Myocyte (in vitro differentiated cells): ENCODE measurements at regions not wholly inside any gene's neighbourhood (a gene's known extent, or its start where the extent isn't known, plus 50 kb on each side); places are given as distances from the start of the nearest gene placed in this dataset.

ENCODE experiments used
- DNase-seq: peaks from one replicate; pipeline ENCODE4 v3.0.0-alpha.2; 2012; ENCODE audit warnings: low read depth

DNA sequence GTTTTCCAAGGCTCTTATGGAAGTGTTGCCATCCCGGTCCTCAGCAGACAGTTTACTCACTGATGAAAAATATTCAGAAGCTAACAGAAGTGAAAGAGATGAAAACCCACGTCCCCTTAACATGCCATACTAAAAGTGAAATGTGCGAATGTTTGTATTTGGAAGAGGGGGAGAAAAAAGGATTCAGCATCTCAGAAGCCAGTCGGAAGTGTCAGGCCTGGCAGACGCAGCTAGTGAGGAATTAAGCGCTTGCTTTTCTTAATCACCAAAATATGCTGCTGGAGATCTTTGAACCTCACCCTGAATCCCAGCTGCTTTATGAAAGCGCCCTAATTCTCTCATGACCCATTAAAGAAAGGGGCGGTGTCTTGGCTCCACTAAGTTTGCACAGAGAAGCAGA is 653.7 kb downstream of the DCDC2C start:
- DNase-seq = no peak

DNA sequence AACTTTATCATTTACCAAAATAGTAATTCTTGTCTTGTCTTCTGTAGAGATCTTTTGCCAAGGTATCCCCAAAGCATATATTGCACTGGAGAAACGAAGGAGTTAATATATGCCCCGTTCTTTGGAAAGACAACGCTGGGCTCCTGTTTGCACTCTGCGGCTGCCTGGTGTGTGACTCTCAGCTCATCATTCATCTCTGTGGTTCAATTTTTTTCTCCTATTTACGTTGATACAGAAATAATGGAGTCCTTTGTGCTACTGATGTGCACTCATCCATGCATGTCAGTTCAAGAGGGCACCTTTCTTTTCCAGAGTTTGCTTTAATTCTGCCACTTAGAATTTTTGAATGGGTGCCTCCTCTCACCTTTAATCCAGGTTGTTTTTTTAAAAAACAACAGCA is 655.5 kb downstream of the DCDC2C start:
- no peak for DNase-seq

DNA sequence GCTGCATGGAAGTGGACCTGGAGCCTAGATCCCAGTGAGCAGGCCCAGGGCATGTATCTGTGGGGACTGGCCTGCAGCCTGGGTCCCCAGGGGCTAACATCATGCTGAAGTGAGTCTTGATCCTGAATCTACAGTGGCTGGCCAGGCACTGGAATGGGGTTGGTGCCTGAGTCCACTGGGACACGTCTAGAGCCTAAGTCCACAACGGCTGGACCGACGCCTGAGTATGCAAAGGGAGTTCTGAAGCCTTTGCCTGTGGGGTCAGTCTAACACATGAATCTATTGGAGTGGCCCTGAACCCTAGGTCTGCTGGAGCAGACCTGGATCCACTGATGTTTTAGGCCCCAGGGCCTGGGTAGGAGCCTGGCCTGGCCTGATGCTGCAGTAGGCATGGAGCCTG is 665.5 kb downstream of the DCDC2C start:
- no peak for DNase-seq

DNA sequence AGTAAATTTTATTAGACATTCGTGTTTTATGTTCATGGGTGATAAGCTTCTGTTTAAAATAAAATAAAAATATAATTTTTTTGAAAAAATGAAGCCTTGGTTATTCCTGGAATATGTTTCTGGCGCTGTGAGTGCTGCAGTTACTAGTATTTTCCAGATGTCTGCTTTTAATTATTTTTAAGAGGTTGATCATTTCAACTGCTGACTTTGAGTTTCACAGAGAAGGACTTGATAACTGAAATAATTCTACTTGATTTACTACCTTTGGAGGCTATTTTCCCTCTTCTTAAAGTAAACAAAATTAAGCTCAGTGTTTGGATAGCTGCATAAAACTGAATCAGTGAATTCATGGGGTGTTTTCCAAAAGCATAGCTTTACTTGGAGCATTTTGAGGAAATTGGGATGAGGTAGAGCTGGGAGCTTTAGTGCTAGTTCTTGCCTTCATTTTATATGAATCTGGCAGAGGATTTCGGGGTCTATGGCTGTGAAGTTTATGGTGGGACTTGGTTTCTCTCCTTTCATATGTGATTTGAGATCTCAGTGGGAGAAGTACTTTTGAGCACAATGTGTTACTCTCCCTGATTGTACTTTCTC is 666.5 kb downstream of the DCDC2C start:
- DNase-seq = no peak

- no peak for DNase-seq
These were observed 667.2 kb downstream of the DCDC2C start for GRCh38 chr2:4370422-4371090.

- DNase-seq = no peak
These were observed 677.7 kb downstream of the DCDC2C start for GRCh38 chr2:4381049-4381448.

GRCh38 chr2:4381773-4382172 is 678.4 kb downstream of the DCDC2C start:
- DNase-seq = no peak

- DNase-seq = no peak
These were observed 687.6 kb downstream of the DCDC2C start for GRCh38 chr2:4391013-4391412.

DNA sequence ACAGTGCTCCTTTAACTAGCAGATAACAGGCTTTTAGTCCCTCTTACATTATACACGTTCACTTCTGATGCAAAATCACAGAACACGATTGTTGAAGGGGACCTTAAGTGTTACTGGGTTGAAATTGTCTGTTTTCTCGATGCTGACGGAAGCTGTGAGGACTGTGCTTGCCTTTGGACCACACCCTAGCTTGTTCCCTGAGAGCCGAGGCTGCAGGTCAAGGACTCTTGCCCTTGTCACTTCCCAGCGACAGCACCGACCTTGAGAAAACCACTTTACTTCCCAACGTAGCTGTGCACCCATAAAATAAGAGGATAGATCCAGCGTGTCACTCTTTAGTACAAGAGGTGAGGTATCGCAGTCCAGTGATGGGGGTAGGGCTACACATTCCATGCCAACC is 701.0 kb downstream of the DCDC2C start:
- DNase-seq = no peak

DNA sequence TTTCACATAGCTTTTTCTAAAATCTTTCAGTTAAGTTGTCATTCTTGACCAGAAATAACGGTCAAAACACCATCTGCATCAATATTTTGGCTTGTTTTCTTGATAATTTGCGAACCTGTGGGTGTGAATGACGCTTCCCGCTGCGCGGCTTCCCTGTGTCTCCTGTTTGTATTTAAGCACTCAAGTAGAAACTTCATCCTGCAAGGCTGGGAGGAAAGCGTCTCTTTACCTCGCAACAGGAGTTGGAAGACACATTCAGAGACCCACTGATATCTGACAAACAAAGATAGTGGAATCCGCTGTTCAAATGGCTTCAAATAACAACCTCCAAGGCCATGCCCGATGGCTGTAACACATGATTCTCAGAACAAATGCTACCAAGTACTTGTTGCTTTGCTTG is 704.9 kb downstream of the DCDC2C start:
- DNase-seq = no peak

- no peak for DNase-seq
These were observed 709.3 kb downstream of the DCDC2C start for GRCh38 chr2:4412637-4413187.

DNA sequence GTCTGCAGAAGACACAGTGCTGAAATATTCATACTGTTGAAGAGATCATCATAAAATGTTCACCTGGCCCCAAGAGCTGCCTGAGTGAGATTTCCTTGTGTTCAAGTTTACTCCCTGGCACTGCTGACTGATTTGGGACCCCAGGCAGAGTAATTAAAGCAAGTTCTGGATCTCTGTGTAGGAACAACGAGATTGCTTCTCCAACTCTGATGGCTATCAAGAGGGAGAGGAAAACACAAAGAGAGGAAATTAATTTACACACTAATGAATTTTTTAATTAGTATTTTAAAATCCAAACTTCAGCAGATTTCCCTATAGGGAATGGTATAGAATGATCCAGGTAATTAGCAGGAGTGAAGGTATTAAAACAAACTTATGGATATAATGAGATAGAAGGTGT is 711.8 kb downstream of the DCDC2C start:
- no peak for DNase-seq

DNA sequence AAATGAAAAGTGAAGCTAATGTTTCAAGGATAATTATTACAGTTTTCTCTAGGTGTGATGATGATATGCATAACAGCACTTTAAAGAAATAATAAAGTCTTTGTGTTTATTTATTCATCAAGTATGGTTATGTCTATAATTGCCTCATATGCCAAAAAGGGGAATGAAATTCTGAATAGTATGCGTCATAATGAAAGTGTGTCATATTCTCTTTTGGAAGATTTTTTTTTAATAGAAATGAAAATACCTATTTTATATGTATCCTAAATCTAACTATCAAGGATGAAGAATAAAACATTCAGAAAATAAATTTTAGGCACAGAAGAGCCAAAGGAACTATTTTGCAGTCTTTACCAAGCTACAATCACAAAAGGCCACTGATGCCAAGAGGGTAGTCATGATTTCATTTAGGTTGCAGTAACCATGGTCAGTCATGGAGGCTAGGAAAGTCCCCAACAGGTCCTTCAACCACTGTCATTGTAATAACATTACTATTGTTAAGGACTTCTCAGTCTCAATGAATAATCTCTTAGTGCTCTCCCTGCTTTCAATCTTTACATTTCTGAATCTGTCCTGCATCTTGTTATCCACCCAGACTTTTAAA is 712.5 kb downstream of the DCDC2C start:
- no peak for DNase-seq

DNA sequence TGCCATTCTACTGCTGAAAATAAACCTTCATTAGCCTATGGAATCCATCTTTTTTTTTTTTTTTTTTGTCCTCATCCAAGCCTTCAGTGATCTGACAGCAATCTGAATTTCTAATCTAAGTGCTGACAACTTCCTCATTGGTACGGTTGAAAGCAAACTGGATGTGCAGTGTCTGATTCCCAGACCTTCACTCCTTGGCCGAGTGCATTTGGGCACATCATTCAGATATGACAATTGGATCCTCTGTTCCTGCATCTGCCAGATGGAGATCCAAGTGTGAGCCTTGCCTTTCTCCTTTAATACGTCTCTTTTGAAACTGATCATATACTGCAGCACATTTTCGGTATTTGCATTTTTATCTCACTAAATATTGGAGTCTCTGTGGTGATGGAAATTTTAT is 713.1 kb downstream of the DCDC2C start:
- DNase-seq = no peak

DNA sequence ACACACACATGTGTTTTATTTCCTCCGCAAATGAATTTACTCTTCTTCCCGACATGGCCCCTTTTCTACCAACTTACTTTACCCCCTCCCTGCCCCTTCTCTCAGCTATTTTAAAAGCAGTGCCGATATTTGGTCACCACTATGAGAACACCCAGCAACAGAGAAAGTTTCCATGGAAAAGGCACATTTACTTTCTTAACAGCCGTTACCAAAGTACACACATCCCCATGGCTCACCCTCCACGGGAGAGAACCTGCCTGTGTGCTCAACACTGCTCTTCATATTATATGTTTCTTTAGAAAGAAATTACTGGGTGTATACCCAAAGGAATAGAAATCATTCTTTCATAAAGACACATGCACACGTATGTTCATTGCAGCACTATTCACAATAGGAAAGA is 714.4 kb downstream of the DCDC2C start:
- no peak for DNase-seq

GRCh38 chr2:4420032-4420431 is 716.7 kb downstream of the DCDC2C start:
- no peak for DNase-seq

DNA sequence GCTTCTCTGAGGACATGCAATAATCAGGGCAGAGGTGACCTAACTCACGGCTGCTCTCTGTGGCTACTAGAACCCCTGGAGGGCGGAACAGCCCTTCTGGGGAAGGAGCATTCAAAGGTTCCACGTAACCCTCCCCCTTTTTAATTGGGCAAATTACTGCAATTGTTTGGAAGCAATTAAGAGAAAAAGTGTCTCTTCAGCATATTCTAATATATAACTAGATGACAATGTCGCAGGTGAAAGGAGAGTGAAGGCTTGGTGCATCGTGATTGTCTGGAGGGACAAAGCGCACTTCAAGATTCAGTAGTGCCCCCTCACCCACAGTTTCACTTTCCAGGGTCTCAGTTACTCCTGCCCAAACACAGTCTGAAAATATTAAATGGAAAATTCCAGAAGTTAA is 720.8 kb downstream of the DCDC2C start:
- DNase-seq = no peak

DNA sequence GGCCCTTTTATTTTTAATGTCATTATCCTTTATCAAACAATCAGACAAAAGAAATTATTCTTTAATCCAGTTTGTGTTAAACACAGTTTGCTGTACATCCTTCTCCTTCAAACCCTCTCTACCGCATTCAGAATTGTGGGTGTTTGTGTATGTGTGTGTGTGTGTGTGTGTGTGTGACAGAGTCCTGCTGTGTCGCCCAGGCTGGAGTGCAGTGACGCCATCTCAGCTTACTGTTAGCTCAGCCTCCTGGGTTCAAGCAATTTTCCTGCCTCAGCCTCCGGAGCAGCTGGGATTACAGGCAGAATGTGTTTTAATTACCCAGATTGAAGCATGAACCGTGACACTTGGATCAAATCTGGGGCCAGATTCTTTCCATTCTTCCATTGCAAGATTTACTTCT is 723.7 kb downstream of the DCDC2C start:
- no peak for DNase-seq

- no peak for DNase-seq
These were observed 742.4 kb downstream of the DCDC2C start for GRCh38 chr2:4445821-4446220.

GRCh38 chr2:4454907-4455306 is 751.5 kb downstream of the DCDC2C start:
- DNase-seq = no peak

GRCh38 chr2:4455486-4456155 is 752.2 kb downstream of the DCDC2C start:
- no peak for DNase-seq

GRCh38 chr2:4464634-4465266 is 761.4 kb downstream of the DCDC2C start:
- no peak for DNase-seq
